HEK293 (cell line): ENCODE measurements at regions not wholly inside any gene's neighbourhood (a gene's known extent, or its start where the extent isn't known, plus 50 kb on each side); places are given as distances from the start of the nearest gene placed in this dataset.

Experiments
- PATZ1 ChIP-seq: fragments of 450-650 bp; formaldehyde crosslinking; IDR thresholded peaks from 2 replicates; pipeline ENCODE4 v1.5.1; 2016; ENCODE audit warnings: missing biosample characterization, missing genetic modification characterization
- RBAK ChIP-seq: fragments of 450-650 bp; formaldehyde crosslinking; IDR thresholded peaks from 2 replicates; pipeline ENCODE4 v1.5.1; 2016; ENCODE audit warnings: missing biosample characterization, missing genetic modification characterization
- ZBTB1 ChIP-seq: fragments of 450-650 bp; formaldehyde crosslinking; IDR thresholded peaks from 2 replicates; pipeline ENCODE4 v1.5.1; 2016; ENCODE audit warnings: missing biosample characterization, missing genetic modification characterization
- ZFP3 ChIP-seq: fragments of 450-650 bp; formaldehyde crosslinking; IDR thresholded peaks from 2 replicates; pipeline ENCODE4 v1.5.1; 2016; ENCODE audit warnings: low read depth, missing biosample characterization, missing genetic modification characterization
- ZNF280D ChIP-seq: fragments of 450-650 bp; formaldehyde crosslinking; IDR thresholded peaks from 2 replicates; pipeline ENCODE4 v1.5.1; 2016; ENCODE audit warnings: missing biosample characterization, missing genetic modification characterization
- ZNF37A ChIP-seq: fragments of 450-650 bp; IDR thresholded peaks from 2 replicates; pipeline ENCODE4 v1.5.1; 2018; ENCODE audit warnings: missing biosample characterization, missing genetic modification characterization
- ZNF658 ChIP-seq: fragments of 450-650 bp; formaldehyde crosslinking; IDR thresholded peaks from 2 replicates; pipeline ENCODE4; 2016; ENCODE audit warnings: missing biosample characterization, missing genetic modification characterization
- ZNF660 ChIP-seq: fragments of 450-650 bp; IDR thresholded peaks from 2 replicates; pipeline ENCODE4 v1.5.1; 2018; ENCODE audit warnings: missing biosample characterization, mild to moderate bottlenecking, missing genetic modification characterization

DNA sequence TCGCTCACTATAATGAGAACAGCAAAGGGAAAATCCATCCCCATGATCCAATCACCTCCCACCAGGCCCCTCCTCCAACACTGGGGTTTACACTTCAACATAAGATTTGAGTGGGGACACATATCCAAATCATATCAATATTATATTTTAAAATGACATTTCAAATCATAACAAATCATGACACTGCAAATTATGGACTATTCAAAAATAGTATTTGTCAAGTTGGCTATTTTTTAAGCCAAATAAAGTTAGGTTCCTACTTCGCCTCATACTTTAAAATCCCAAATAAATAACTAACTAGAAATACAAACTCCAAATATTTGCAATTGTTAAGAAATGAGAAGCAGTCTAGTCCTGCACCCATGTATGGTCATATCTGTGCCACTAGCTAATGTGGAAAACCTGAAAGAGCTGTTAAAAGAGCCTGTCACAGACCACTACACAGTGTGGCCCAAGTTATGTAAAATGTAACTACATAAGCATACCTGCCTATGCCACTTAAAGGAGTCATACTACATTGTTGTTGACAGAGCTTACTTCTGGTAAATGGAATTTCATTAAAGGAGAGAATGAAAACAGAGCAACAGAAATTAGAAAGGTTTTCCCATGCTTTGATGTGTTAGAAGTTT, 334.7 kb upstream of the GULP1 start:
- TF ChIP-seq ZNF658 (no peak), ZFP3 (tag by site-specific recombination) (no peak), PATZ1 (tag by site-specific recombination) (no peak), ZNF280D (no peak), ZNF660 (tag by site-specific recombination) (no peak), RBAK (tag by site-specific recombination) (no peak), ZBTB1 (tag by site-specific recombination) (no peak), ZNF37A (no peak)
